Caki2 (cell line): ENCODE measurements at regions not wholly inside any gene's neighbourhood (a gene's known extent, or its start where the extent isn't known, plus 50 kb on each side); places are given as distances from the start of the nearest gene placed in this dataset.

ENCODE experiments used
- DNase-seq: peaks from one replicate; pipeline ENCODE4 v3.0.0-alpha.2; 2015; ENCODE audit warnings: low read depth
- in situ Hi-C: cut with HindIII; loops from 2 replicates; pipeline ENCODE4 v1.10.0; 2016; ENCODE audit warnings: low sequenced_read_pairs, low pct_unique_long_range_greater_than_20kb, mixed read lengths

DNA sequence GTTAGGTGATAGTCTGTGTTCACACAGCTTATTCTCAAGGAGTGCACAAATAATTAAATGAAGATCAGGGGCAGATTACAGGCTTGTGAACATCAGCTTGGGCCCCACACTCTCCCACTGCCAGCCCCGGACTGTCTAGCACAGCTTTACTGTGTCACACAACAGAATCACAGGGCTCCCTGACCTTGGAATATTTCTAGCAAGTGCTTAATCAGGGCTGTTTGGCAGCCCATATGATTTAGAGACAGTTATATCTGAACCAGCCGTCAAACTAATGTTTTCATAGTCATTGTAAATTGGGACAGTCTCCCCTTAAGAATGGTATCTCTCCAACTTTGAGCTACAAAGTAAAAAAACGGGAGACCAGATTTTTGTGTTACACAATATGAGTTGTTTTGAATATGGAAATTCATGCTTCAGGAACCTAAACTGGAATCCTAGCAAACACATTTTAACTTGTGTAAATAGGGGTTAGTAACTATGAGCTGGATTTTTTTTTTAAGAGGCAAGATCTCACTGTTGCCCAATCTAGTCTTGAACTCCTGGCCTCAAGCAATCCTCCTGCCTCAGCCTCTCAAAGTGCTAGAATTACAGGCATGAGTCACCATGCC, 517.6 kb downstream of the BNC2 start:
- DNase-seq = no peak
- in situ Hi-C loops = no loop called here

GRCh38 chr9:16356196-16356765, 514.2 kb downstream of the BNC2 start:
- DNase-seq = no peak
- in situ Hi-C loops = no loop called here

DNA sequence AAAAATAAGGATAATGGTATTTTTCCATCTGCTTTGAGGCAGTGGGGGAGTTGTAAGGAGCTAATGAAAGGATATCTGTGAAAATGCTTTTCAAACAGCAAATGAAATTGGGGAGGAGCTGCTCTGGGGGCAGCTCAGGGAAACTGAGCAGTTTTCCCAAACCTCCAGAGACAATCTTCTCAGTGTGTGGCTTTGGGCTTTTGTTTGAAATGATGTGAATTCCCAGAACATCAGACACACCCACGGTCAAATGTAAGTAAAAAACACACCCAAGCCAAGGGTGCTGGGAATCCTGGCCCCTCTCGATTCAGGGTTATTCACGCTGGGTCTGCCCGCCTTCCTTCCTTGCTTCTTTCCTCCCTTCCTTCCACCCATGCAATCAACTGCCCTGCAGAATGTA, 512.6 kb downstream of the BNC2 start:
- in situ Hi-C loops = no loop called here
- DNase-seq = no peak

GRCh38 chr9:16358751-16359150, 511.7 kb downstream of the BNC2 start:
- in situ Hi-C loops = no loop called here
- DNase-seq = no peak
